ENCODE measurements at regions not wholly inside any gene's neighbourhood (a gene's known extent, or its start where the extent isn't known, plus 50 kb on each side); places are given as distances from the start of the nearest gene placed in this dataset.
"Not testable (repeated sequence)": the region's sequence is repeated elsewhere in the genome, so short reads cannot be mapped to it uniquely, and the experiment has no call there.

- DNase-seq (ENCODE audit: low spot score): no peak
These were observed 430.8 kb upstream of the TNC start for GRCh38 chr9:115548609-115549260.

- no peak for DNase-seq (ENCODE audit: low spot score)
These were observed 433.4 kb upstream of the TNC start for GRCh38 chr9:115551396-115551795.

DNA sequence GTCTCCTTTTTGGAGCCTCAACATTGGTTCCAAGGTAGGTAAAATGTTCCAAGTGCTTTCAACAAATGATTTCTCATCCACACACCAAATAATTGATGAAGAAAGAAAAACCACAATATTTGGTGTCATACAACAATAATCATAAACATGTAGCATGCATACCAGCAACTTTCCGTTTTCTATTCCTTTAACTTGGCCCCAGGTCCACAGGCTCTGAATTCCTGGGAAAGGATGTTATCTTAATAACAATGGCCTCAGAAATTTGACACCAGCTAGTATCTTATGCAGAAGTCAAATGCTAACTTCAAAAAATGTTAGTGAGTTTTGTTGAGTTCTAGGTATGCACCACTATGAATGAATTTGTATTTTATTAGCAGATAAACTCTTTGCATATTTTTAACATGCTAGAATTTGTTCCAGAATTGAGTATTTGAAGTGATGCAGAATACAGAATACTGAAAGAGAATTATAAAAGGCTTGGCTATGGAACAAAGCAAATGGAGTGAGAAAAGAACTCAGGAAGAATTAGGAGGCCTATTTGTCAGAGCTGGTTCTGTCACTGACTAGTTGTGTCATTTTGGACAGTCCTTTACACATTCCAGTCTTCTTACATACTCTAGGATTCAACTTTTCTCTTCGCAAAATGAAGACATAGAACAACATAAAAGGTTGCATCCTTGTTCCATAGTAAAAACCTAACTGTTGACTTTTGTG is 435.3 kb upstream of the TNC start:
- DNase-seq (ENCODE audit: low spot score): no peak

- DNase-seq (ENCODE audit: low spot score): no peak
These were observed 438.5 kb upstream of the TNC start for GRCh38 chr9:115556432-115556831.

GRCh38 chr9:115575147-115575546 is 457.2 kb upstream of the TNC start:
- DNase-seq (ENCODE audit: low spot score): no peak

GRCh38 chr9:115585458-115585857 is 467.5 kb upstream of the TNC start:
- DNase-seq (ENCODE audit: low spot score): not testable (repeated sequence)

- no peak for DNase-seq (ENCODE audit: low spot score)
These were observed 469.4 kb upstream of the TNC start for GRCh38 chr9:115587310-115587709.

DNA sequence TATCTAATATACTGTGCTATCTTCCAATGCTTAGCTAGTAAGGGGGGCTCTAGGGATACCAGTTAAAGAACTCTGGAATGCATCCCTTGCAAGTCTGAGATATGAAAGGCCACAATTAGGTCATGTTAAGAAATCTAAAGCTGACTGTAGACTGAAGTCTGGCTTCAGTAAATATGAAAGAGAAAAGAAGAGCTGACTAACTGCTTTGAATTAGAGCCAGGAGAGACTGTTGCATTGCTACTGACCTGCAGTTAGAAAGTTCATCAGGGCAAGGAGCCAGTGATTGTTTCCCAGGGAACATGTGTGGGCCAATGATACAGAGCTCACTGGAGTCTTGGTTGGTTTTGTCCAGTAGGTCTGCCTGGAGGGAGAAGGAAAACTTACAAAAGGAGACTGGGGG is 472.1 kb upstream of the TNC start:
- no peak for DNase-seq (ENCODE audit: low spot score)

DNA sequence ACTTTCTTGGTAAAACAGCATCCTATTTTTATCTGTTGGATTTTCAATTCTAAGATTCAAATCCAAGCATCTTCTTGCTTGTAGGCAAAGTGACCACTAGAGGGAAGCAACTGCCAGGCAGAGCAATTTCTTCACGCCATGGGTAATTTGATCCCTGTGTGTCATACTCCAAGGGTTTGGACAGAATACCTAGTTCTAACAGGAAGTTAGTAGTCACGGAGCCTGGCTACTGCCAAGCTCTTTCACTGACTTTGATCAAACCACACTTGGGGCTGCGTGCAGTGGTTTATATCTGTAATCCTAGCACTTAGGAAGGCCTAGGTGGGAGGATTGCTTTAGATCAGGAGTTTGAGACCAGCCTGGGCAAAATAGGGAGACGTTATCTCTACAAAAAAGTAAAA is 473.6 kb upstream of the TNC start:
- DNase-seq (ENCODE audit: low spot score): peak; percentile 93

DNA sequence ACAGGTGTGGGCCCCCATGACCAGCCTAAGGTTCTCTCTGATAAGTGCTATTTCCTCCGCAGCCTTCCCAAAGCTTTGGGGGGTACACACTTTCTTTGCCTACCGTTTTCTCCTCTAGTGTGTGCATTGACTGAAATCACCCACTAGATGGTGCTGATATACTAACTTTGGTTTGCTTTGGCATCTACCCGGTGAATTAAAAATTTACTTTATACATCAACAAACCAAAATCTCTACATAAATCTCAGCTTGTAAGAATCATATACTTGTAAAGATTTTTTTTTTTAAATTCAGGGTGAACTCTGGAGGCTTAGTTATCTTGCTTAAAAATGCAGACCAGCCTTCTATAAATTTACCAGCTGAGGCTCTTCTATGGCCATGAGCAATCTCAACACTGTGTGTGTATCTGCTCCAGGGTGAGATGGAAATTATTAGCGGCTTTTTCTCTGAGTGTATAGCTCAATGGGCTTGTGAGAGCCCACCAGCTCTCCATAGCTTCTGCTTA is 475.7 kb upstream of the TNC start:
- DNase-seq (ENCODE audit: low spot score): peak; percentile 39

GRCh38 chr9:115594557-115594956 is 476.6 kb upstream of the TNC start:
- no peak for DNase-seq (ENCODE audit: low spot score)

DNA sequence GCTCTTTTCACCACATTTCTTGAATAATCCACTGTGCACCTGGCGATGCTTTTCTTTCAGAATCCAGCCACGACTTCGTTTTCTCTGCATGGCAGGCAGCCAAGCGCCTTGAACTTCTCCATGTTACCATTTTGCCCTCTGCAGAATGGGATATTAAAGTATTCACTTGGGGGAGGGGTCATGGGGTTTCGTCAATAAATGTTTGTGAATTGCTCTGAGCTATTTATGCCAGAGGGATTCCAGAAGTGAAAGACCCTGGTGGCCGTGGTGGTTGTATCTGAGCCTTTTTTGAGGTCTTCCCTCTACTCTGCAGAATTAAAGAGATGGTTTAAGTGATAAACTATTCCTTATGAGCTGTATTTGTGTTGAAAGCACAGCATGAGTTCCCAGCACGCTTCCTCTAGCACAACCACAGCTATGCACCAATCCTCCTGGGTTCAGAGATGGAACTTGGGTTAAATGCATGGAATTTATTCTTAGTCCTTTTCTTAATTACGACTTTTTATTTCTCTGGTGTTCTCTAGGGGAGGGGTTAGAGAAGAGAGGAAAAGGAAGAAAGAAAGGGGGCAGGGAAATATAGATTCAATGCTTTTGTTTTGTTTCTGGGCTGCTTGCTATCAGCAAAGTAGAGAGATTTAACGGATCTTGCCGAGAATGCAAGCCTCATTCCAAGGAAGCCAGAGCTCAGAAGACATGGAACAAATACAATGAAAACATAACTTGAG is 478.2 kb upstream of the TNC start:
- DNase-seq (ENCODE audit: low spot score): no peak

GRCh38 chr9:115596746-115597080 is 478.8 kb upstream of the TNC start:
- no peak for DNase-seq (ENCODE audit: low spot score)

GRCh38 chr9:115597330-115597895 is 479.5 kb upstream of the TNC start:
- no peak for DNase-seq (ENCODE audit: low spot score)

DNA sequence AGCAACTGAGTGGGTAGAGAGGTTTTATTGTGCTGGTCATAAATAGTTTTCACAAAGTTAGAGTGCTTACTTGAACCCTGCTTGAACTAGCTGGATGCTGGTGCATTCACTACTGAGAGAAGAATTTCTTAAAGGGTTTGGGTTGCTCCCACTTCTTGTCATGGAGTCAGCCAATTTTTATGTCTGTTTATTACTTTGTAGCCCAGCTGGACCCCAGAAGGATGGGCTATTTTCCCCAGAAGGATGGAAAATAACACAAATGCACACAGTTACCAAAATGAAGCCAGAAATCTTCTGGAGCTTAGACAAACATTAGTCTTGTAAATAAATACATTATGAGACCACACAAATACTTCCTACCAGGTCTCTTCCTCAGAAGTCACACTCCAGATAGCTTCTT is 480.8 kb upstream of the TNC start:
- no peak for DNase-seq (ENCODE audit: low spot score)

GRCh38 chr9:115599898-115600297 is 481.9 kb upstream of the TNC start:
- no peak for DNase-seq (ENCODE audit: low spot score)

DNA sequence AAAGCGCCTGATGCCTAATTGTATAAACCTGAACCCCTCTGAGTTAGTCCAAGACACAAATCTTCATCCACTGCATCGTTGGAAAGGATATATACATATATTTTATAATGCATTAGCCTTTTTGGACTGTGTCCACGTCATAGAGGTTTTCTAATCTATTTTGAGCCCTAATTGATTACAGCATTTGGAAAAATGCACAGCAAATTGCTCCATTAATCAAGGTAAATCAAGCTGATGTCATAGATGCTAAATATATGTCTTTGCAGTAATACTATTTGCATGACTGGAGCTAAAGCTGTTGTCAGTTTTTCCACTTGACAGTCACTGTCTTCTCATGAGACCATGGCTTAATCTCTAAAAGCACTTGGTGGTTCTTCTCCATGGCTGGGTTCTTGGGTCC is 483.5 kb upstream of the TNC start:
- DNase-seq (ENCODE audit: low spot score): no peak

DNA sequence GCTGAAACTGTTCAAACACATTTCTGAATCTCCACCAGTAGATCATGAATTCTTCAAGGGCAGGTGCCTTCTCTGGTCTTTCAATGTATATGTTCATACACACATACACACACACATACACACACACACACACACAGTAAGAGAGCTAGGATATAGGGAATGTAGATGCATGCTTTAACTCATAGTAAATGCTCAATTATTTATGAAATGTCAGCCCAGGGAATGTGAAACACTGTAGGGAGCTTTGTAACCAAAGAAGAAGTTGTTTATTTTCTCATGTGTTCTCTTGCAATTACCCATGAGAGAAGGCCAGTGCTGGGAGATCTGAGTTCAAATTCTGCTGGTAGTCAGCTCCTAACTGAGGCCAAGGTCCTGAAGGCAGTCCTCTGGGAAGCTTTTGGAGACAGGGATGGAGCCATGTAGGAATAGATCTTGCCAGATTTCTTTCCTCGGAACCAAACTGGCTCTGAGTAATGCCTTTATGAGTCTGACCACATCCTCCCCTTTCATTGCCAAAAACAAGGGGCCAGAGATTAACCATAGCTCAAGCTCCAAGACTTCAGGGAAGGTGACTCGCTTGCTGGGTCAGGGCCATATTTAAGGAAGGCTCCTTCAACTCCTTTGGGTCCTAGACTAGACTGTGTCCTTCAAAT is 487.0 kb upstream of the TNC start:
- DNase-seq (ENCODE audit: low spot score): no peak

GRCh38 chr9:115606838-115607237 is 488.9 kb upstream of the TNC start:
- DNase-seq (ENCODE audit: low spot score): no peak

DNA sequence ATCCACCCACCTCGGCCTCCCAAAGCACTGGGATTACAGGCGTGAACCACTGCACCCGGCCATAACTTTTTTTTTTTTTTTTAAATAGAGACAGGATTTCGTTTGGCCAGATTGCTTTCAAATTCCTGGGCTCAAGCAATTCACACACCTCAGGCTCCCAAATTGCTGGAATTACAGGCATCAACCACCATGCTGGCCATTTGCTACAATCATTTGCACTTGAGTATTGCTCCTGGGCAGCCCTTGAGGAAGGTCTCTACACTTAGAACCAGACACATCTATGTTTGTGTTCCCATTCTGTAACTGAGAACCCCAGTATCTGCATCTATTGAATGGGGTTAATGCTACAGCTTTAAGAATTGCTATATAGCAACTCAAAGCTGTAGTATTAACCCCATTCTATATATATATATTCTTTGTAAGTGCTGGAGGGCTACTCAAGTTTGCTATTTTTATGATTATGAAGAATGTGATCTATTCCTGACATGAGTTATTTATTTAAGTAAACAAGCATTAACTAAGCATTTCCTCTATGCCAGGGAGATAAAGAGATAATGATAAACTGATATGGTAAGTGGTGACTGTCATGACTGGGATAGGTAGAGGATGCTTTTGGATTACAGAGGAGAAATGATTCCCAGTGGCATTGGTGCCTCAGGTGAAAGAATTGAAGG is 496.5 kb upstream of the TNC start:
- DNase-seq (ENCODE audit: low spot score): no peak

DNA sequence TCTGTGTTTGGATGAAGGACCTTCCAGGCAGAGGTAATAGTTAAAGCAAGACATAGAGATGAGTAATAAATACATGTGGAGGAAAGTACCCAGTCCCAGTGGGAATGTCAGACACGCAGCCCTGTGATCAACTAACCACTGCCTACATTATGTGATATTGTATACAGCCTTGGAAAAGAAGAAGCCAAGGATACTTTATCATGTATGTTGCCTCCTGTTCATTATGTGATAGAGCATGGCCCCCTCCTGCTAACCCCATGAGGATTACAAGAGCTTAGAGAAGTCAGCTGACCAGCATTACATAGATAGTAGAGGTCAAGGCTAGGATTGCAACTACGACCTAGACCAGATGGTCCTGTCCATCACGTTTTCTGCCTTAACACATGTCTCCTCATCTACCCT is 497.0 kb upstream of the TNC start:
- no peak for DNase-seq (ENCODE audit: low spot score)
